ENCODE measurements at regions not wholly inside any gene's neighbourhood (a gene's known extent, or its start where the extent isn't known, plus 50 kb on each side); places are given as distances from the start of the nearest gene placed in this dataset.
"Not testable (repeated sequence)": the region's sequence is repeated elsewhere in the genome, so short reads cannot be mapped to it uniquely, and the experiment has no call there.

DNA sequence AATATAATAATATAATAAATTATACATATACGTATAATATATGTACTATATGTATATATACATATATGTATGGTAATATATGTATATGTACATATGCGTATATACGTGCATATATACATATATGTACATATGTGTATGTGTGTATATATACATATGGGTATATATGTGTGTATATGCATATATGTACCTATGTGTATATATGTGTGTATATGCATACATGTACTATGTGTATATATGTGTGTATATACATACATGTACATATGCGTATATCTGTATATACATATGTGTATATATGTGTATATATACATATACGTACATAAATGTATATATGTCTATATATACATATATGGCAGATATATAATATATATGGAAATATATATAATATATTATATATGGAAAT lies 74.8 kb upstream of the ST3GAL6 start:
- in situ Hi-C loops (cut with MboI; ENCODE audit: low sequenced_read_pairs, unreplicated experiment), result no loop called here
- DNase-seq (ENCODE audit: low spot score), result no peak
- TF ChIP-seq, protein P1, sequence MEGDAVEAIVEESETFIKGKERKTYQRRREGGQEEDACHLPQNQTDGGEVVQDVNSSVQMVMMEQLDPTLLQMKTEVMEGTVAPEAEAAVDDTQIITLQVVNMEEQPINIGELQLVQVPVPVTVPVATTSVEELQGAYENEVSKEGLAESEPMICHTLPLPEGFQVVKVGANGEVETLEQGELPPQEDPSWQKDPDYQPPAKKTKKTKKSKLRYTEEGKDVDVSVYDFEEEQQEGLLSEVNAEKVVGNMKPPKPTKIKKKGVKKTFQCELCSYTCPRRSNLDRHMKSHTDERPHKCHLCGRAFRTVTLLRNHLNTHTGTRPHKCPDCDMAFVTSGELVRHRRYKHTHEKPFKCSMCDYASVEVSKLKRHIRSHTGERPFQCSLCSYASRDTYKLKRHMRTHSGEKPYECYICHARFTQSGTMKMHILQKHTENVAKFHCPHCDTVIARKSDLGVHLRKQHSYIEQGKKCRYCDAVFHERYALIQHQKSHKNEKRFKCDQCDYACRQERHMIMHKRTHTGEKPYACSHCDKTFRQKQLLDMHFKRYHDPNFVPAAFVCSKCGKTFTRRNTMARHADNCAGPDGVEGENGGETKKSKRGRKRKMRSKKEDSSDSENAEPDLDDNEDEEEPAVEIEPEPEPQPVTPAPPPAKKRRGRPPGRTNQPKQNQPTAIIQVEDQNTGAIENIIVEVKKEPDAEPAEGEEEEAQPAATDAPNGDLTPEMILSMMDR (IDR thresholded peaks at IDR 0.05; ENCODE audit: borderline replicate concordance, control extremely low read depth, extremely low read depth, insufficient read depth, missing control alignments), result no peak

DNA sequence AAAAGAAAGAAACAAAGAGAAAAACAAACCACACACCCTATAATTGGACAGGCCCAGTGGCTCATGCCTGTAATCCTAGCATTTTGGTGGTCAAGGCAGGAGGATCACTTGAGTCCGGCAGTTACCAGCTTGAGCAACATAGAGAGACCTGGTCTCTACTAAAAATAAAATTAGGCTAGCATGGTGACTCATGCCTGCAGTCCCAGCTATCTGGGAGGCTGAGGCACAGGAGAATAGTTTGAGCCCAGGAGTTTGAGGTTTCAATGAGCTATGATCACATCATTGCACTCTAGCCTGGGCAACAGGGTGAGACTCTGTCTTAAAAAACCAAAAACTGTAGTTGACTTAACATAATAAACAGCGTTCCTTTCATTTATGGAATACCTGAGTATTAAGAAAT lies 72.3 kb upstream of the ST3GAL6 start:
- DNase-seq (ENCODE audit: low spot score), result no peak
- in situ Hi-C loops (cut with MboI; ENCODE audit: low sequenced_read_pairs, unreplicated experiment), result no loop called here
- TF ChIP-seq, protein P1 (IDR thresholded peaks at IDR 0.05; ENCODE audit: borderline replicate concordance, control extremely low read depth, extremely low read depth, insufficient read depth, missing control alignments), result no peak

DNA sequence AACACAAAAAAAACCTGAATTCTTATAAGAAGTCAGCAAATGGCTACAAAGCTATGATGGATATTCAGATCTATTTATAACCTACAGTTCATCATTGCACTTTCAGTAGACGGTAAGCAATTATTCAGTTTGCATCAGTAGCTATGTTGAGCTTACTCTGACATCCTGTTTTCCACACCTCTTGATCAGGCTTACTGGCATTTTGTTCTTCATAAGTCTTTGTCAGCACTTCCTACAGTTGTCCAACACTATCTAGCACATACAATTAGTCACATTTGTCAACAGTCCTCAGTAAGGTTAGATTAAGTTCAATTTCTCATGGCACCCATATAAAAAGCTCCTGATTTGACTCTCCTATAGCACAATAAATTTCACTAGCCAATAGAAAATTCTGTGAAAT lies 71.2 kb upstream of the ST3GAL6 start:
- TF ChIP-seq, protein P1 (IDR thresholded peaks at IDR 0.05; ENCODE audit: borderline replicate concordance, control extremely low read depth, extremely low read depth, insufficient read depth, missing control alignments), result no peak
- DNase-seq (ENCODE audit: low spot score), result no peak
- in situ Hi-C loops (cut with MboI; ENCODE audit: low sequenced_read_pairs, unreplicated experiment), result no loop called here

DNA sequence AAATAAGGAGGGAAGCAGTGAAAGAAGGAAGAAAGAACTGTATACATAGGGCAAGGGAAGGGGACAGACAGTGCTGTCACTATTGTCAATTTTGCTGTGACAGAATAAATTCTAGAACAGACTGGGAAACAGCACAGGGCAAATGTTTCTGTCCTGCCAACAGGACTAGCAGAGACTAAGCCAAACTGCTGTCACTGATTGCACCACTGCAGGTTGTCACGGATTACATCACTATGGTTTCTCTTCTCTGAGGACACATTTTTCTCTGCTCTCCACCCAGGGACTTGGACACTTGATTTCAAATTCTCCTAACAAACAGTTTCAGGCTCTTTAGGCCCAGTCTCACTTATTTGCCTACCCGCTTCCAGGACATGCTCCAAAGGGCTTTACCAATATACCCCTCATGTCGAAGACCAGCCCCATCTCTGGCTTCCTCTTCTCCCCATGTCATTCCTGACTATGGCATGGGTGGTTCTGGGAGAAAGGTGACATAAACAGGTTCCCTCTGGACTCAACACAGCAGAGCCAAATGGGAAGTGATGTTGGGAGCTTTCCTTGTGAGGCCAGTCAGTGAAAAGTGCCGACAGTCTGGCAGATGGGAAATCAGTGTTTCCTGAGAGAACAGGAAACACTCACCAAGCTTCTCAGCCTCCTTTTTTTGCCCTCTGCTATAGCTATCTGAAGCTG lies 70.2 kb upstream of the ST3GAL6 start:
- no peak for DNase-seq (ENCODE audit: low spot score)
- TF ChIP-seq, protein P1 (IDR thresholded peaks at IDR 0.05; ENCODE audit: borderline replicate concordance, control extremely low read depth, extremely low read depth, insufficient read depth, missing control alignments), result no peak
- in situ Hi-C loops (cut with MboI; ENCODE audit: low sequenced_read_pairs, unreplicated experiment), result no loop called here

DNA sequence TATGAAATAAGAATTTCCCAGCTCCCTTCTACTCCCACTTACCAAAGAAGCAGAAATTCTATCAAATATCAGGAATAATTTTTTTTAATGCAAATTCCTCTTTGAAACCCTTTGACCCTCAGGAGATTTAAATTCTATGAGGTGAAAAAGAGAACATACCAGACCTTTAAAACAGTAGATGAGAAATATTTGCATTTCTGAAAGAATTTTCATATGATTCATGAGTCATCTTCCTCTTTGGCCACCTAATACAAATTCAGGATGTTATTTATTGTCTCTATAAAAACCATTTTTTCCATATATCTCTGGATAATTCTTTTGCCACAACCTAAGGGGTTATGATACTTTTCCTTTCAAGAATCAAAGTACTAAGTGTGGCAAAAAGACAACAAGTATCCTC lies 67.3 kb upstream of the ST3GAL6 start:
- TF ChIP-seq, protein P1 (IDR thresholded peaks at IDR 0.05; ENCODE audit: borderline replicate concordance, control extremely low read depth, extremely low read depth, insufficient read depth, missing control alignments), result no peak
- in situ Hi-C loops (cut with MboI; ENCODE audit: low sequenced_read_pairs, unreplicated experiment), result no loop called here

DNA sequence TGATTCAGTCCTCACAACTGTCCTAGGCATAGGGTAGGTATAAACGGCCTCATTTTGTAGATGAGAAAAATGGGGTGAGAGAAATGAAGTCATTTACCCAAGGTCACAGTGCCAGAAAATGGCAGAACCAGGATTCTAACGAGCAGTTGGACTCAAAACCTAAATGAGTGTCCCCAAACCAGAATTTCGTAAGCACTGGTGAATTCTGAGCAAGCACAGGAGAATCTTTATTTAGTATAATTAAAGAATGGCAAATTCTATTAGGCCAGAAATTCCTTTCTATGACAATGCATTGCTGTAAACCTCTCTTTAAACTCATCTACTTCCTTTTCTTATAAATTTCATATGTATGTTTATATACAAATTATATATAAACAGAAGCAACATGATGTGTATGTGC lies 66.8 kb upstream of the ST3GAL6 start:
- DNase-seq (ENCODE audit: low spot score); in situ Hi-C loops (cut with MboI; ENCODE audit: low sequenced_read_pairs, unreplicated experiment): not testable (repeated sequence)

More for the DNA sequence above, 67.3 kb upstream of the ST3GAL6 start:
- DNase-seq (ENCODE audit: low spot score), result no peak

DNA sequence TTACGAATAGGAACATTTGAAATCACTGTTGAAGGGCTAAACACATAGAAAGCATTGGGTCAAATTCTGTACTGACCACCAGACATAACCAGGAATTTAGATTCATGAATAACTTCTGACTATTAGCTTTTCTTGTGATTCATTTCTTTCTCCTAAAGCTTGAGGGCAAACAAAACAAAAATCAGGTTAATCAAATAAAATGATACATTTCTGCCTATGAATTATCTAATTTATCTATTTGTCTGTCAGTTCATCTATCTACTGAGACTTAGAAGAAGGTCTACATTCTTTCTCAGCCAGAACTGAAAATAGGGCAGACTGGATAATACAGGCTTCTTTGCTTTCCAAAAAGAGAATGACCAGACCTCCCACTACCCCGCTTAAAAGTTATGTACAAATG lies 65.9 kb upstream of the ST3GAL6 start:
- DNase-seq (ENCODE audit: low spot score), result no peak
- in situ Hi-C loops (cut with MboI; ENCODE audit: low sequenced_read_pairs, unreplicated experiment), result no loop called here
- TF ChIP-seq, protein P1 (IDR thresholded peaks at IDR 0.05; ENCODE audit: borderline replicate concordance, control extremely low read depth, extremely low read depth, insufficient read depth, missing control alignments), result no peak
